ENCODE measurements at regions not wholly inside any gene's neighbourhood (a gene's known extent, or its start where the extent isn't known, plus 50 kb on each side); places are given as distances from the start of the nearest gene placed in this dataset.

DNA sequence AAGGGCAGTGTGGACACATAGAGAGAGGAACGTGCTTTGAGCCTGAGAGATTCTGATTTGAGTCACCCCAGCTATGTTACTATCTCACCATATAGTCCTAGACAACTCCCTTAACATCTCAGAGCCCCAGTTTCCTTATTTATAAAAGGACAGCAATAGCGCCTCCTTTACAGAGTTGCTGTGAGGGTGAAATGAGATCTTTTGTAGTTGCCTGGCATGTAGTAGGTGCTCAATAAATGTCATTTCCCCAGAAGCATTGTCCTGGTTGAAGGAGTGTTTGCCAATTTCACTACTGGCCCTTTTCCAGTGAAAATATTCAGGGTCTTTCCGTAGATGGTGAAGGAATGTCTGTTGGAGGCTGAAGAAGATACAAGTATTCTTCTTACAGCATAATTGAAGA is 51.3 kb upstream of the FAM180A start:
- DNase-seq (ENCODE audit: low read depth) = no peak
- Histone ChIP-seq H3K36me3 (ENCODE audit: control insufficient read depth, insufficient read depth, low read length) (no peaks in the 10 kb centered on the region), H3K4me3 (ENCODE audit: low read depth, low read length) (no peak overlapping the region), H3K27me3 (ENCODE audit: control insufficient read depth, insufficient read depth, low read length) (peaks cover 5% of the 10 kb centered on the region)
- TF ChIP-seq, protein P1, sequence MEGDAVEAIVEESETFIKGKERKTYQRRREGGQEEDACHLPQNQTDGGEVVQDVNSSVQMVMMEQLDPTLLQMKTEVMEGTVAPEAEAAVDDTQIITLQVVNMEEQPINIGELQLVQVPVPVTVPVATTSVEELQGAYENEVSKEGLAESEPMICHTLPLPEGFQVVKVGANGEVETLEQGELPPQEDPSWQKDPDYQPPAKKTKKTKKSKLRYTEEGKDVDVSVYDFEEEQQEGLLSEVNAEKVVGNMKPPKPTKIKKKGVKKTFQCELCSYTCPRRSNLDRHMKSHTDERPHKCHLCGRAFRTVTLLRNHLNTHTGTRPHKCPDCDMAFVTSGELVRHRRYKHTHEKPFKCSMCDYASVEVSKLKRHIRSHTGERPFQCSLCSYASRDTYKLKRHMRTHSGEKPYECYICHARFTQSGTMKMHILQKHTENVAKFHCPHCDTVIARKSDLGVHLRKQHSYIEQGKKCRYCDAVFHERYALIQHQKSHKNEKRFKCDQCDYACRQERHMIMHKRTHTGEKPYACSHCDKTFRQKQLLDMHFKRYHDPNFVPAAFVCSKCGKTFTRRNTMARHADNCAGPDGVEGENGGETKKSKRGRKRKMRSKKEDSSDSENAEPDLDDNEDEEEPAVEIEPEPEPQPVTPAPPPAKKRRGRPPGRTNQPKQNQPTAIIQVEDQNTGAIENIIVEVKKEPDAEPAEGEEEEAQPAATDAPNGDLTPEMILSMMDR (IDR thresholded peaks at IDR 0.05; ENCODE audit: insufficient read depth, low read length, poor library complexity, severe bottlenecking) = no peak

All from kidney epithelial cell (primary cell).